OCI-LY7 (cell line): ENCODE measurements at regions not wholly inside any gene's neighbourhood (a gene's known extent, or its start where the extent isn't known, plus 50 kb on each side); places are given as distances from the start of the nearest gene placed in this dataset.

Experiments used
- BruUV-seq: library from RNA; stranded (reverse); fragments of 400-500 nt; replicated peaks from 2 replicates; lab custom pipeline; 2021; lab: Mats Ljungman, UMichigan
- CTCF ChIA-PET: fragments of 300-600 bp; sonication (Branson Sonifier 250); formaldehyde crosslinking; loops from one replicate; lab custom pipeline; 2022; ENCODE audit warnings: antibody characterized with exemption; ENCODE audit not compliant: unreplicated experiment; lab: Charles Lee
- POLR2A ChIA-PET: fragments of 300-600 bp; sonication (Branson Sonifier 250); formaldehyde crosslinking; loops from one replicate; lab custom pipeline; 2022; ENCODE audit warnings: antibody characterized with exemption; lab: Charles Lee
- DNase-seq: peaks from one replicate; pipeline ENCODE4 v3.0.0-alpha.2; 2015; ENCODE audit warnings: low spot score
- H2AFZ ChIP-seq: fragments of 200-600 bp; sonication (generic), shearing (Covaris generic); 2 replicates; pipeline ENCODE4 v1.6.1; 2014; ENCODE audit warnings: mild to moderate bottlenecking, antibody characterized with exemption, low read length, moderate library complexity
- H3K27ac ChIP-seq: fragments of 200-600 bp; sonication (generic); 2 replicates; pipeline ENCODE4 v1.5.1; 2014; ENCODE audit warnings: mixed run types, low read depth, mild to moderate bottlenecking, moderate library complexity, low read length, inconsistent platforms; ENCODE audit not compliant: poor library complexity, severe bottlenecking
- H3K36me3 ChIP-seq: fragments of 200-600 bp; sonication (generic); 2 replicates; pipeline ENCODE4 v1.6.1; 2014; ENCODE audit warnings: mild to moderate bottlenecking, antibody characterized with exemption, low read length, moderate library complexity, mixed read lengths; ENCODE audit not compliant: insufficient read depth
- H3K4me1 ChIP-seq: fragments of 200-600 bp; sonication (generic); 2 replicates; pipeline ENCODE4 v1.5.1; 2014; ENCODE audit warnings: mild to moderate bottlenecking, low read length; ENCODE audit not compliant: insufficient read depth, poor library complexity, severe bottlenecking
- H3K4me2 ChIP-seq: fragments of 200-600 bp; sonication (generic); 2 replicates; pipeline ENCODE4 v1.6.1; 2014; ENCODE audit warnings: mild to moderate bottlenecking, low read length
- H3K4me3 ChIP-seq: fragments of 200-600 bp; sonication (generic); 2 replicates; pipeline ENCODE4 v1.5.1; 2014; ENCODE audit warnings: mild to moderate bottlenecking, low read depth, low read length; ENCODE audit not compliant: poor library complexity, severe bottlenecking
- H3K79me2 ChIP-seq: fragments of 200-600 bp; sonication (generic); 2 replicates; pipeline ENCODE4 v1.6.1; 2016; ENCODE audit warnings: low read depth, mild to moderate bottlenecking, low read length, moderate library complexity, mixed read lengths; ENCODE audit not compliant: insufficient read depth
- H3K9me2 ChIP-seq: fragments of 200-600 bp; sonication (generic); 2 replicates; pipeline ENCODE4 v1.6.1; 2016; ENCODE audit warnings: mild to moderate bottlenecking, low read length, mixed read lengths; ENCODE audit not compliant: insufficient read depth
- H3K9me3 ChIP-seq: fragments of 200-600 bp; sonication (generic); 2 replicates; pipeline ENCODE4 v1.6.1; 2014; ENCODE audit warnings: mild to moderate bottlenecking, mixed run types, low read length, mixed read lengths
- H4K20me1 ChIP-seq: fragments of 200-600 bp; sonication (generic); 2 replicates; pipeline ENCODE4 v1.6.1; 2014; ENCODE audit warnings: mild to moderate bottlenecking, antibody characterized with exemption, low read length, moderate library complexity, mixed read lengths; ENCODE audit not compliant: insufficient read depth
- CTCF ChIP-seq: fragments of 200-600 bp; sonication (generic); conservative IDR thresholded peaks from 2 replicates; pipeline ENCODE4 v1.5.1; 2014; ENCODE audit warnings: mild to moderate bottlenecking, antibody characterized with exemption, low read length, moderate library complexity, mixed read lengths
- EZH2phosphoT487 ChIP-seq: fragments of 200-600 bp; sonication (generic); IDR thresholded peaks from 2 replicates; pipeline ENCODE4 v1.6.1; 2018; ENCODE audit warnings: low read depth, borderline replicate concordance, mild to moderate bottlenecking, mixed run types, antibody characterized with exemption, low read length, moderate library complexity, mixed read lengths
- intact Hi-C: fragments of 100-400 bp; cut with micrococcal nuclease; formaldehyde crosslinking; loops from one replicate; pipeline ENCODE4 v1.10.0; 2022; ENCODE audit not compliant: unreplicated experiment

GRCh38 chrX:39477762-39478120 is 620.0 kb downstream of the BCOR start:
- H3K4me1 ChIP-seq: no peaks in the 10 kb centered on the region

GRCh38 chrX:39479856-39480255 is 617.9 kb downstream of the BCOR start:
- no peaks in the 10 kb centered on the region for H4K20me1 ChIP-seq
- no peaks in the 10 kb centered on the region for H3K79me2 ChIP-seq
- TF ChIP-seq EZH2phosphoT487 (no peak), CTCF (no peak)
- no peak for DNase-seq
- no peaks in the 10 kb centered on the region for H3K4me1 ChIP-seq
- H3K4me3 ChIP-seq: no peak overlapping the region
- ChIA-PET POLR2A (no interaction called here), CTCF (no interaction called here)
- no peaks in the 10 kb centered on the region for H3K36me3 ChIP-seq
- no peaks in the 10 kb centered on the region for H3K9me3 ChIP-seq
- H3K27ac ChIP-seq: no peak overlapping the region
- H3K4me2 ChIP-seq: no peak overlapping the region
- no TSS peak for BruUV-seq
- no peak overlapping the region for H2AFZ ChIP-seq
- H3K9me2 ChIP-seq: no peaks in the 10 kb centered on the region
- intact Hi-C loops: no loop called here

More at GRCh38 chrX:39477762-39478120, 620.0 kb downstream of the BCOR start:
- Histone ChIP-seq H3K9me3 (no peaks in the 10 kb centered on the region), H3K4me2 (no peak overlapping the region), H3K9me2 (no peaks in the 10 kb centered on the region), H4K20me1 (no peaks in the 10 kb centered on the region), H3K27ac (no peak overlapping the region), H3K36me3 (no peaks in the 10 kb centered on the region), H2AFZ (no peak overlapping the region), H3K4me3 (no peak overlapping the region), H3K79me2 (no peaks in the 10 kb centered on the region)
- BruUV-seq: no TSS peak
- DNase-seq: no peak
- CTCF ChIA-PET: no interaction called here
- intact Hi-C loops: no loop called here
- TF ChIP-seq EZH2phosphoT487: no peak
- TF ChIP-seq CTCF: no peak; the same call in 1 of the 2 replicates
- POLR2A ChIA-PET: no interaction called here

- Histone ChIP-seq H3K9me3 (no peaks in the 10 kb centered on the region), H4K20me1 (no peaks in the 10 kb centered on the region), H3K79me2 (no peaks in the 10 kb centered on the region), H3K27ac (no peak overlapping the region), H3K9me2 (no peaks in the 10 kb centered on the region), H3K4me1 (no peaks in the 10 kb centered on the region), H3K4me3 (no peak overlapping the region), H3K4me2 (no peak overlapping the region), H3K36me3 (no peaks in the 10 kb centered on the region), H2AFZ (no peak overlapping the region)
- CTCF ChIA-PET: no interaction called here
- BruUV-seq: no TSS peak
- DNase-seq: no peak
- TF ChIP-seq CTCF (no peak), EZH2phosphoT487 (no peak)
- intact Hi-C loops: no loop called here
- POLR2A ChIA-PET: no interaction called here
Observed at GRCh38 chrX:39480963-39481362, 616.8 kb downstream of the BCOR start.
